Panc1 (cell line): ENCODE measurements at regions not wholly inside any gene's neighbourhood (a gene's known extent, or its start where the extent isn't known, plus 50 kb on each side); places are given as distances from the start of the nearest gene placed in this dataset.

Experiments used
- ATAC-seq: fragments of 200-7000 bp; cut with Tn5 transposase; 2 replicates; pipeline ENCODE4 v1.9.1; 2020; ENCODE audit warnings: mild to moderate bottlenecking, moderate library complexity
- BruUV-seq: library from RNA; stranded (reverse); fragments of 400-500 nt; replicated peaks from 2 replicates; lab custom pipeline; 2021; lab: Mats Ljungman, UMichigan
- CTCF ChIA-PET: fragments of 300-600 bp; sonication (Branson Sonifier 250); formaldehyde crosslinking; loops from one replicate; lab custom pipeline; 2022; ENCODE audit warnings: antibody characterized with exemption; lab: Charles Lee
- POLR2A ChIA-PET: fragments of 300-600 bp; sonication (Branson Sonifier 250); formaldehyde crosslinking; loops from one replicate; lab custom pipeline; 2022; ENCODE audit warnings: antibody characterized with exemption; lab: Charles Lee
- DNase-seq: peaks from one replicate; pipeline ENCODE4 v3.0.0-alpha.2; 2010; ENCODE audit warnings: low read depth, low spot score
- H3K27ac ChIP-seq: 2 replicates; pipeline ENCODE4 v1.5.1; 2011; ENCODE audit warnings: mild to moderate bottlenecking, low read length, inconsistent platforms
- H3K27me3 ChIP-seq: fragments of 200-500 bp; sonication (Bioruptor generic); 2 replicates; pipeline ENCODE4 v1.6.0; 2014; ENCODE audit warnings: low read length, inconsistent platforms; ENCODE audit not compliant: control insufficient read depth, insufficient read depth
- H3K36me3 ChIP-seq: fragments of 200-500 bp; sonication (Bioruptor generic); 2 replicates; pipeline ENCODE4 v1.5.1; 2014; ENCODE audit warnings: inconsistent platforms, mild to moderate bottlenecking, low read length, moderate library complexity; ENCODE audit not compliant: control insufficient read depth, insufficient read depth
- H3K4me1 ChIP-seq: 2 replicates; pipeline ENCODE4 v1.5.1; 2011; ENCODE audit warnings: inconsistent platforms, mild to moderate bottlenecking, low read length, moderate library complexity; ENCODE audit not compliant: control insufficient read depth, insufficient read depth
- H3K4me3 ChIP-seq, 2 experiments: 2 replicates each; pipeline ENCODE4 v1.5.1; 2011 to 2012; ENCODE audit warnings: low read depth in 2 of 2, low read length in 2 of 2, mild to moderate bottlenecking in 2 of 2, inconsistent platforms in 1 of 2, moderate library complexity in 1 of 2
- H3K9me3 ChIP-seq: fragments of 200-500 bp; sonication (Bioruptor generic); 2 replicates; pipeline ENCODE4 v1.5.1; 2014; ENCODE audit warnings: low read depth, mild to moderate bottlenecking, inconsistent platforms, low read length, moderate library complexity; ENCODE audit not compliant: control insufficient read depth, insufficient read depth
- CTCF ChIP-seq: fragments of 450-650 bp; IDR thresholded peaks from 2 replicates; pipeline ENCODE4 v1.5.1; 2017; ENCODE audit warnings: mild to moderate bottlenecking
- POLR2AphosphoS5 ChIP-seq: IDR thresholded peaks from 2 replicates; pipeline ENCODE4 v1.6.1; 2012; ENCODE audit warnings: mild to moderate bottlenecking, low read depth, low read length, moderate library complexity
- REST ChIP-seq, 2 experiments: IDR thresholded peaks; 2 replicates each; pipeline ENCODE4 v1.6.1; 2011 to 2012; ENCODE audit warnings: low read depth in 2 of 2, control low read depth in 1 of 2, low read length in 1 of 2, mild to moderate bottlenecking in 1 of 2, moderate library complexity in 1 of 2; ENCODE audit not compliant: insufficient read depth in 1 of 2
- SIN3A ChIP-seq: IDR thresholded peaks from 2 replicates; pipeline ENCODE4 v1.6.1; 2012; ENCODE audit warnings: low read depth, mild to moderate bottlenecking, low read length, moderate library complexity, borderline replicate concordance; ENCODE audit not compliant: insufficient read depth
- TCF7L2 ChIP-seq: IDR thresholded peaks from 2 replicates; pipeline ENCODE4 v1.6.1; 2011; ENCODE audit warnings: mild to moderate bottlenecking, low read depth, low read length, inconsistent platforms
- in situ Hi-C: cut with HindIII; loops from 2 replicates; pipeline ENCODE4 v1.10.0; 2016; ENCODE audit warnings: low sequenced_read_pairs, low pct_unique_long_range_greater_than_20kb
- intact Hi-C: fragments of 100-400 bp; cut with micrococcal nuclease; formaldehyde crosslinking; loops from one replicate; pipeline ENCODE4 v1.10.0; 2022; ENCODE audit not compliant: unreplicated experiment

- no peak overlapping the region for H3K27ac ChIP-seq
- in situ Hi-C loops: no loop called here
- H3K36me3 ChIP-seq: no peaks in the 10 kb centered on the region
- ATAC-seq (no peak), DNase-seq (no peak)
- ChIA-PET POLR2A (no interaction called here), CTCF (no interaction called here)
- no TSS peak for BruUV-seq
- H3K9me3 ChIP-seq: no peaks in the 10 kb centered on the region
- H3K4me1 ChIP-seq: no peaks in the 10 kb centered on the region
- intact Hi-C loops: no loop called here
- no peaks in the 10 kb centered on the region for H3K27me3 ChIP-seq
- TF ChIP-seq TCF7L2 (no peak), REST (IDR thresholded peaks at IDR 0.05; ENCODE audit: insufficient read depth in 1 of 2, low read depth in 2 of 2, low read length in 1 of 2) (no peak), CTCF (no peak), SIN3A (no peak), POLR2AphosphoS5 (no peak)
- no peak overlapping the region for H3K4me3 ChIP-seq
Measured at GRCh38 chr16:87166934-87167333, 150.3 kb downstream of the C16orf95 start.

- POLR2A ChIA-PET: no interaction called here
- Histone ChIP-seq H3K4me3 (no peak overlapping the region), H3K27ac (no peak overlapping the region), H3K36me3 (no peaks in the 10 kb centered on the region), H3K27me3 (no peaks in the 10 kb centered on the region), H3K4me1 (no peaks in the 10 kb centered on the region), H3K9me3 (no peaks in the 10 kb centered on the region)
- ATAC-seq (no peak), DNase-seq (no peak)
- in situ Hi-C loops (no loop called here), intact Hi-C loops (no loop called here)
- CTCF ChIA-PET: no interaction called here
- TF ChIP-seq SIN3A (no peak), POLR2AphosphoS5 (no peak), CTCF (no peak), TCF7L2 (no peak), REST (IDR thresholded peaks at IDR 0.05; ENCODE audit: insufficient read depth in 1 of 2, low read depth in 2 of 2, low read length in 1 of 2) (no peak)
- no TSS peak for BruUV-seq
Measured at GRCh38 chr16:87169509-87169995, 147.6 kb downstream of the C16orf95 start.
